B cell (primary cell): ENCODE measurements at regions not wholly inside any gene's neighbourhood (a gene's known extent, or its start where the extent isn't known, plus 50 kb on each side); places are given as distances from the start of the nearest gene placed in this dataset.

Experiments used
- ATAC-seq: fragments of 200-7000 bp; cut with Tn5 transposase; one replicate; pipeline ENCODE4 v1.10.0; 2021; ENCODE audit warnings: low read depth, mild to moderate bottlenecking, moderate number of reproducible peaks, moderate library complexity
- CTCF ChIA-PET: fragments of 350-600 bp; sonication (Branson Sonifier 250); formaldehyde crosslinking; loops from one replicate; lab custom pipeline; 2021; ENCODE audit warnings: antibody characterized with exemption, inconsistent platforms; lab: Charles Lee
- POLR2A ChIA-PET: fragments of 350-600 bp; sonication (Branson Sonifier 250); formaldehyde crosslinking; loops from one replicate; lab custom pipeline; 2021; ENCODE audit warnings: antibody characterized with exemption; lab: Charles Lee
- DNase-seq: peaks from one replicate; pipeline ENCODE4 v3.0.0; 2013
- H2AFZ ChIP-seq: 2 replicates; pipeline ENCODE4 v1.6.1; 2012; ENCODE audit warnings: mild to moderate bottlenecking, low read depth, low read length; ENCODE audit not compliant: insufficient read depth, poor library complexity, severe bottlenecking
- H3K27ac ChIP-seq, 2 donors: 1 replicate in 1 of 2; 2 replicates in 1 of 2; pipeline ENCODE4 v1.5.1; 2012 to 2013; ENCODE audit warnings: low read length in 2 of 2, mild to moderate bottlenecking in 2 of 2, moderate library complexity in 1 of 2
- H3K27me3 ChIP-seq, 4 experiments: fragments of 200-600 bp in 1 of 4; sonication (generic) in 1 of 4; replicated peaks in 1 of 4; 1 replicate in 2 of 4; 2 replicates in 2 of 4; pipeline versions ENCODE4 v1.6.1 to v1.7.0; 2013 to 2016; ENCODE audit warnings: low read length in 3 of 4, mild to moderate bottlenecking in 2 of 4, mixed read lengths in 1 of 4, moderate library complexity in 1 of 4; ENCODE audit not compliant: insufficient read depth in 4 of 4, control insufficient read depth in 3 of 4; ENCODE audit errors: control extremely low read depth in 1 of 4
- H3K36me3 ChIP-seq, 2 experiments: replicated peaks in 1 of 2; 1 replicate in 1 of 2; 2 replicates in 1 of 2; pipeline versions ENCODE4 v1.6.1 to v1.7.1; 2013; ENCODE audit warnings: low read length in 1 of 2; ENCODE audit not compliant: insufficient read depth in 2 of 2, control insufficient read depth in 1 of 2; ENCODE audit errors: control extremely low read depth in 1 of 2, extremely low read depth in 1 of 2
- H3K4me1 ChIP-seq, 2 donors: fragments of 200-600 bp in 1 of 2; sonication (generic) in 1 of 2; 1 replicate in 1 of 2; 2 replicates in 1 of 2; pipeline versions ENCODE4 v1.5.1 to v1.6.1; 2013 to 2017; ENCODE audit warnings: low read length in 2 of 2; ENCODE audit not compliant: control insufficient read depth in 2 of 2, insufficient read depth in 2 of 2
- H3K4me2 ChIP-seq: replicated peaks from 2 replicates; pipeline ENCODE3; 2012; ENCODE audit warnings: mild to moderate bottlenecking, low read depth, low read length; ENCODE audit not compliant: poor library complexity, severe bottlenecking
- H3K4me3 ChIP-seq, 5 experiments: fragments of 200-600 bp in 1 of 5; sonication (generic) in 1 of 5; 1 replicate in 3 of 5; 2 replicates in 2 of 5; pipeline versions ENCODE4 v1.5.1 to v1.7.0; 2011 to 2016; ENCODE audit warnings: low read length in 4 of 5, mild to moderate bottlenecking in 4 of 5, low read depth in 2 of 5, control low read depth in 1 of 5, moderate library complexity in 1 of 5; ENCODE audit not compliant: insufficient read depth in 1 of 5; ENCODE audit errors: control extremely low read depth in 1 of 5, extremely low read depth in 1 of 5
- H3K79me2 ChIP-seq: fragments of 200-600 bp; sonication (generic); one replicate; pipeline ENCODE4 v1.6.0; 2016; ENCODE audit warnings: low read length; ENCODE audit not compliant: control insufficient read depth, insufficient read depth
- H3K9ac ChIP-seq: fragments of 200-600 bp; sonication (generic); 2 replicates; pipeline ENCODE4 v1.6.1; 2017; ENCODE audit warnings: mild to moderate bottlenecking, low read length, moderate library complexity
- H3K9me3 ChIP-seq, 3 donors: one replicate each; pipeline versions ENCODE4 v1.6.1 to v1.7.1; 2013; ENCODE audit warnings: low read length in 2 of 3; ENCODE audit not compliant: control insufficient read depth in 2 of 3, insufficient read depth in 1 of 3; ENCODE audit errors: control extremely low read depth in 1 of 3
- H4K20me1 ChIP-seq: 2 replicates; pipeline ENCODE4 v1.6.0; 2012; ENCODE audit warnings: mild to moderate bottlenecking, low read length; ENCODE audit not compliant: insufficient read depth, control insufficient read depth, poor library complexity, severe bottlenecking
- H3K27ac Mint-ChIP-seq: one replicate; pipeline ENCODE4 v1.8.0; 2021; ENCODE audit warnings: mixed read lengths
- H3K27me3 Mint-ChIP-seq: one replicate; pipeline ENCODE4 v1.8.0; 2021; ENCODE audit warnings: mixed read lengths
- H3K4me1 Mint-ChIP-seq: one replicate; pipeline ENCODE4 v1.8.0; 2021; ENCODE audit warnings: mixed read lengths
- H3K4me3 Mint-ChIP-seq: one replicate; pipeline ENCODE4 v1.8.0; 2021; ENCODE audit warnings: mixed read lengths
- H3K9me3 Mint-ChIP-seq: one replicate; pipeline ENCODE4 v1.8.0; 2022; ENCODE audit warnings: mixed read lengths; ENCODE audit not compliant: insufficient read depth
- EZH2 ChIP-seq: IDR thresholded peaks from 2 replicates; pipeline ENCODE4 v1.6.1; 2012; ENCODE audit warnings: borderline replicate concordance, low read depth, mild to moderate bottlenecking, moderate library complexity, low read length; ENCODE audit not compliant: insufficient read depth, poor library complexity, severe bottlenecking
- WGBS: methylation state at CpG from one replicate; pipeline ENCODE4 v1.1.5; 2013; ENCODE audit warnings: missing lambda C conversion rate; ENCODE audit not compliant: insufficient coverage; 5-methylcytosine and 5-hydroxymethylcytosine counted together
- intact Hi-C: fragments of 100-400 bp; cut with micrococcal nuclease; formaldehyde crosslinking; loops from one replicate; pipeline ENCODE4 v1.10.0; 2022
- TF ChIP-seq, protein P1 (sequence below): fragments of 200-600 bp; IDR thresholded peaks from one replicate; pipeline ENCODE4 v1.8.0; 2022; ENCODE audit warnings: antibody characterized with exemption, mild to moderate bottlenecking

DNA sequence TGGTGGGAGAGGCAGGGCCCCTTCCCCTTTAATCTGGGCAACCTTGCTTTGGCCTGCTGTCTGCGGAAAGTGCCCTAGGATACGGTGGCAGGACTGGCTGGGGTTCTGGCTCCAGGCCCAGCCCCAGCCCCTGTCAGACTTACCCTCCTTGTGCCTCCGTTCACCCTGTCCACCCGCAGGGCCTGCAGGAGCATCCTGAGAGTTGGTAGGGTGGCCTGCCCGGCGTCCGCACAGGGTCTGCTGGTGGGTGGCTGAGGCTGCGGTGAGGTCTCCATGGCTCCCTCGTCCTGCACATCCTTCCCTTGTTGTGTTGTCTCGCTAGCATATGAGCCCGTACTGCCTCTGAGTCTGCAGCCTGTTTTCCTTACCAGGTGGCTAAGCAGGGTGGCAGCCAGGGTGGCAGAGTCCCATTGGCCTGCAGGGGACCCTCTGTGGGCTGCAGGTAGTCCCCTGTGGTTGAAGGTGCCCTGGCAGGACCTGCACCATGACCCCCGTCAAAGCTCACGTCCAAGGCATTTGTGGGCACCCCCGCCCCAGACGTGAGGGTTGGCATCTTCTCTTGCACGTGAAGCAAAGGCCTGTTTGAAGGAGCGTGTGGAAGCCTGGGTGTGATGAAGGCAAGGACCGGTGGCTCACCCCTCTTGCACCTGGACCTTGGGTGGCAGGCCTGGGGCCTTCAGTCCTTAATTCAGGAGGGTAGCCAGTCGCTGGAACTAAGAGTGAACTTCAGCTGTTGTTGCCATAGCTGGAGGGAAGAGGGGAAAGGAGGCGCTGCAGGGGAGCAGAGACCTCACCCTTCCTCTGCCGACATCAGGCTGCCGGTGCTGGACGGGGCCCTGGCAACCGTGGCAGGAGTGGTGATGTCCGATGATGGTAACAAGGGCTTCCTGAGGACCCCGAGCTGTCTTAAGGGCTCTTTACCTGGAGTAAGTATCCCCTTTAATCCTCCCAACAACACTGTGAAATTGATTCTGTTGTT is 293.7 kb downstream of the SEC14L1 start:
- 90% methylated on average over 18 of the region's 26 CpGs for WGBS
- H3K4me3 ChIP-seq = no peak overlapping the region
- Mint-ChIP-seq H3K27ac (peak overlapping the region; percentile 84), H3K4me1 (peaks cover 88% of the 10 kb centered on the region), H3K9me3 (no peaks in the 10 kb centered on the region), H3K4me3 (peak overlapping the region; percentile 54), H3K27me3 (no peaks in the 10 kb centered on the region)
- H2AFZ ChIP-seq = peak overlapping the region; percentile 18
- ChIA-PET CTCF (interaction anchor here (1.0 to 27.0 kb wide), 7 partner anchors 11 to 60 kb away, joined by 3 to 699 read pairs (median 4); no protein-coding TSS in a partner anchor), POLR2A (interaction anchor here (0.7 to 10.8 kb wide), 5 partner anchors 11 to 35 kb away, joined by 3 to 147 read pairs (median 8); no protein-coding TSS in a partner anchor)
- H3K27ac ChIP-seq = peak overlapping the region; percentile 40 to 44
- no peaks in the 10 kb centered on the region for H3K9me3 ChIP-seq
- TF ChIP-seq, protein P1, sequence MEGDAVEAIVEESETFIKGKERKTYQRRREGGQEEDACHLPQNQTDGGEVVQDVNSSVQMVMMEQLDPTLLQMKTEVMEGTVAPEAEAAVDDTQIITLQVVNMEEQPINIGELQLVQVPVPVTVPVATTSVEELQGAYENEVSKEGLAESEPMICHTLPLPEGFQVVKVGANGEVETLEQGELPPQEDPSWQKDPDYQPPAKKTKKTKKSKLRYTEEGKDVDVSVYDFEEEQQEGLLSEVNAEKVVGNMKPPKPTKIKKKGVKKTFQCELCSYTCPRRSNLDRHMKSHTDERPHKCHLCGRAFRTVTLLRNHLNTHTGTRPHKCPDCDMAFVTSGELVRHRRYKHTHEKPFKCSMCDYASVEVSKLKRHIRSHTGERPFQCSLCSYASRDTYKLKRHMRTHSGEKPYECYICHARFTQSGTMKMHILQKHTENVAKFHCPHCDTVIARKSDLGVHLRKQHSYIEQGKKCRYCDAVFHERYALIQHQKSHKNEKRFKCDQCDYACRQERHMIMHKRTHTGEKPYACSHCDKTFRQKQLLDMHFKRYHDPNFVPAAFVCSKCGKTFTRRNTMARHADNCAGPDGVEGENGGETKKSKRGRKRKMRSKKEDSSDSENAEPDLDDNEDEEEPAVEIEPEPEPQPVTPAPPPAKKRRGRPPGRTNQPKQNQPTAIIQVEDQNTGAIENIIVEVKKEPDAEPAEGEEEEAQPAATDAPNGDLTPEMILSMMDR = no peak
- no peak for TF ChIP-seq EZH2
- no peak for ATAC-seq
- H4K20me1 ChIP-seq = no peaks in the 10 kb centered on the region
- peak overlapping the region; percentile 64 for H3K4me2 ChIP-seq
- H3K36me3 ChIP-seq = peaks cover 0 to 3% of the 10 kb centered on the region in 2 experiments
- DNase-seq = no peak
- H3K27me3 ChIP-seq = no peaks in the 10 kb centered on the region
- peaks cover 100% of the 10 kb centered on the region in 2 donors for H3K4me1 ChIP-seq
- intact Hi-C loops = no loop called here
- H3K9ac ChIP-seq = no peak overlapping the region
- peaks cover 95% of the 10 kb centered on the region for H3K79me2 ChIP-seq
